Right lobe of liver (tissue), 4 donors: ENCODE measurements at regions not wholly inside any gene's neighbourhood (a gene's known extent, or its start where the extent isn't known, plus 50 kb on each side); places are given as distances from the start of the nearest gene placed in this dataset.

Experiments
- POLR2A ChIP-seq: fragments of 450-650 bp; IDR thresholded peaks from one replicate; pipeline ENCODE4 v1.6.1; 2017; ENCODE audit warnings: antibody characterized with exemption, mild to moderate bottlenecking
- TF ChIP-seq, protein P1 (sequence below), 4 donors: fragments of 200-600 bp in 3 of 4; fragments of 450-650 bp in 1 of 4; IDR thresholded peaks; one replicate each; pipeline versions ENCODE4 v1.5.1 to v1.8.0; 2016 to 2022; ENCODE audit warnings: antibody characterized with exemption in 4 of 4, mild to moderate bottlenecking in 2 of 4
- donor health status: DM: no; HTN: no; CAD: no.
- donor health status: DM: no; HTN: no; CAD: no.
- donor health status: DM: no; HTN: yes; CAD: no.

- TF ChIP-seq, protein P1, sequence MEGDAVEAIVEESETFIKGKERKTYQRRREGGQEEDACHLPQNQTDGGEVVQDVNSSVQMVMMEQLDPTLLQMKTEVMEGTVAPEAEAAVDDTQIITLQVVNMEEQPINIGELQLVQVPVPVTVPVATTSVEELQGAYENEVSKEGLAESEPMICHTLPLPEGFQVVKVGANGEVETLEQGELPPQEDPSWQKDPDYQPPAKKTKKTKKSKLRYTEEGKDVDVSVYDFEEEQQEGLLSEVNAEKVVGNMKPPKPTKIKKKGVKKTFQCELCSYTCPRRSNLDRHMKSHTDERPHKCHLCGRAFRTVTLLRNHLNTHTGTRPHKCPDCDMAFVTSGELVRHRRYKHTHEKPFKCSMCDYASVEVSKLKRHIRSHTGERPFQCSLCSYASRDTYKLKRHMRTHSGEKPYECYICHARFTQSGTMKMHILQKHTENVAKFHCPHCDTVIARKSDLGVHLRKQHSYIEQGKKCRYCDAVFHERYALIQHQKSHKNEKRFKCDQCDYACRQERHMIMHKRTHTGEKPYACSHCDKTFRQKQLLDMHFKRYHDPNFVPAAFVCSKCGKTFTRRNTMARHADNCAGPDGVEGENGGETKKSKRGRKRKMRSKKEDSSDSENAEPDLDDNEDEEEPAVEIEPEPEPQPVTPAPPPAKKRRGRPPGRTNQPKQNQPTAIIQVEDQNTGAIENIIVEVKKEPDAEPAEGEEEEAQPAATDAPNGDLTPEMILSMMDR (IDR thresholded peaks at IDR 0.05): no peak
- no peak for TF ChIP-seq POLR2A
Measured at GRCh38 chr4:144313370-144313769, 172.9 kb upstream of the GYPA start.
